CD8-positive, alpha-beta memory T cell (primary cell): ENCODE measurements at regions not wholly inside any gene's neighbourhood (a gene's known extent, or its start where the extent isn't known, plus 50 kb on each side); places are given as distances from the start of the nearest gene placed in this dataset.

Source experiments
- CTCF ChIA-PET: fragments of 350-600 bp; sonication (Branson Sonifier 250); formaldehyde crosslinking; loops from one replicate; lab custom pipeline; 2021; ENCODE audit warnings: antibody characterized with exemption; lab: Charles Lee
- POLR2A ChIA-PET: fragments of 350-600 bp; sonication (Branson Sonifier 250); formaldehyde crosslinking; loops from one replicate; lab custom pipeline; 2021; ENCODE audit warnings: antibody characterized with exemption; lab: Charles Lee
- DNase-seq, 5 donors: peaks; one replicate each; pipeline versions ENCODE4 v3.0.0 to v3.0.0-alpha.2; 2020 to 2022; ENCODE audit warnings: mixed read lengths in 1 of 5
- H3K27ac ChIP-seq: one replicate; pipeline ENCODE4 v1.7.0; 2013; ENCODE audit warnings: low read depth, mild to moderate bottlenecking, low read length, moderate library complexity
- H3K27me3 ChIP-seq: 2 replicates; pipeline ENCODE4 v1.7.0; 2013; ENCODE audit warnings: low read length, mild to moderate bottlenecking; ENCODE audit not compliant: insufficient read depth, poor library complexity, severe bottlenecking
- H3K36me3 ChIP-seq: 2 replicates; pipeline ENCODE4 v1.7.0; 2013; ENCODE audit warnings: mild to moderate bottlenecking, low read length, moderate library complexity; ENCODE audit not compliant: insufficient read depth
- H3K4me1 ChIP-seq: 2 replicates; pipeline ENCODE4 v1.7.0; 2013; ENCODE audit warnings: mild to moderate bottlenecking, low read length, moderate library complexity; ENCODE audit not compliant: insufficient read depth
- H3K4me3 ChIP-seq: 2 replicates; pipeline ENCODE4 v1.7.0; 2013; ENCODE audit warnings: mild to moderate bottlenecking, low read length
- H3K9me3 ChIP-seq: 2 replicates; pipeline ENCODE4 v1.7.0; 2013; ENCODE audit warnings: mild to moderate bottlenecking, low read length
- H3K27ac Mint-ChIP-seq, 8 donors: one replicate each; pipeline ENCODE4 v1.8.0; 2020 to 2021; ENCODE audit warnings: mixed read lengths in 8 of 8, mild to moderate bottlenecking in 6 of 8, inconsistent platforms in 3 of 8, moderate library complexity in 3 of 8
- H3K27me3 Mint-ChIP-seq, 2 donors: one replicate each; pipeline ENCODE4 v1.8.0; 2020 to 2021; ENCODE audit warnings: mixed read lengths in 2 of 2, mild to moderate bottlenecking in 1 of 2, moderate library complexity in 1 of 2
- H3K36me3 Mint-ChIP-seq, 3 donors: one replicate each; pipeline ENCODE4 v1.8.0; 2020 to 2021; ENCODE audit warnings: mixed read lengths in 3 of 3, inconsistent platforms in 1 of 3, mild to moderate bottlenecking in 1 of 3
- H3K4me1 Mint-ChIP-seq, 3 donors: one replicate each; pipeline ENCODE4 v1.8.0; 2020 to 2021; ENCODE audit warnings: mixed read lengths in 3 of 3, inconsistent platforms in 1 of 3, mild to moderate bottlenecking in 1 of 3
- H3K4me3 Mint-ChIP-seq, 7 donors: one replicate each; pipeline ENCODE4 v1.8.0; 2020 to 2021; ENCODE audit warnings: mixed read lengths in 7 of 7, mild to moderate bottlenecking in 6 of 7, moderate library complexity in 4 of 7, inconsistent platforms in 2 of 7
- H3K9me3 Mint-ChIP-seq, 5 donors: one replicate each; pipeline ENCODE4 v1.8.0; 2020 to 2022; ENCODE audit warnings: mixed read lengths in 5 of 5, mild to moderate bottlenecking in 3 of 5, moderate library complexity in 2 of 5, inconsistent platforms in 1 of 5

GRCh38 chr5:52359261-52359660 lies 428.5 kb upstream of the ITGA1 start:
- ChIA-PET POLR2A (no interaction called here), CTCF (no interaction called here)
- Histone ChIP-seq H3K36me3 (no peaks in the 10 kb centered on the region), H3K4me3 (no peak overlapping the region), H3K27me3 (no peaks in the 10 kb centered on the region), H3K27ac (no peak overlapping the region), H3K4me1 (no peaks in the 10 kb centered on the region), H3K9me3 (no peaks in the 10 kb centered on the region)
- H3K4me3 Mint-ChIP-seq, result no peak overlapping the region
- DNase-seq, result no peak
- no peaks in the 10 kb centered on the region for H3K27me3 Mint-ChIP-seq
- no peak overlapping the region for H3K27ac Mint-ChIP-seq
- no peaks in the 10 kb centered on the region for H3K36me3 Mint-ChIP-seq
- H3K9me3 Mint-ChIP-seq, result peaks cover 0 to 6% (median 0%) of the 10 kb centered on the region in 5 donors
- no peaks in the 10 kb centered on the region for H3K4me1 Mint-ChIP-seq

- Mint-ChIP-seq H3K9me3 (peaks cover 0 to 10% (median 0%) of the 10 kb centered on the region in 5 donors), H3K27me3 (no peaks in the 10 kb centered on the region), H3K4me3 (no peak overlapping the region), H3K27ac (no peak overlapping the region), H3K4me1 (no peaks in the 10 kb centered on the region), H3K36me3 (no peaks in the 10 kb centered on the region)
- ChIA-PET CTCF (no interaction called here), POLR2A (no interaction called here)
- Histone ChIP-seq H3K9me3 (no peaks in the 10 kb centered on the region), H3K4me3 (no peak overlapping the region), H3K36me3 (no peaks in the 10 kb centered on the region), H3K27me3 (no peaks in the 10 kb centered on the region), H3K27ac (no peak overlapping the region), H3K4me1 (no peaks in the 10 kb centered on the region)
- DNase-seq, result no peak
These were observed 426.7 kb upstream of the ITGA1 start for GRCh38 chr5:52360985-52361384.

- Histone ChIP-seq H3K27me3 (no peaks in the 10 kb centered on the region), H3K36me3 (no peaks in the 10 kb centered on the region), H3K4me3 (no peak overlapping the region), H3K4me1 (no peaks in the 10 kb centered on the region), H3K27ac (no peak overlapping the region), H3K9me3 (no peaks in the 10 kb centered on the region)
- POLR2A ChIA-PET, result no interaction called here
- H3K27ac Mint-ChIP-seq, result no peak overlapping the region
- DNase-seq, result no peak
- no peaks in the 10 kb centered on the region for H3K4me1 Mint-ChIP-seq
- no peak overlapping the region for H3K4me3 Mint-ChIP-seq
- H3K9me3 Mint-ChIP-seq, result no peaks in the 10 kb centered on the region
- no peaks in the 10 kb centered on the region for H3K27me3 Mint-ChIP-seq
- H3K36me3 Mint-ChIP-seq, result no peaks in the 10 kb centered on the region
- CTCF ChIA-PET, result no interaction called here
These were observed 413.4 kb upstream of the ITGA1 start for GRCh38 chr5:52374286-52374685.

- no peak for DNase-seq
- POLR2A ChIA-PET, result no interaction called here
- no peak overlapping the region for H3K27ac Mint-ChIP-seq
- Histone ChIP-seq H3K9me3 (no peaks in the 10 kb centered on the region), H3K27me3 (no peaks in the 10 kb centered on the region), H3K4me3 (no peak overlapping the region), H3K36me3 (no peaks in the 10 kb centered on the region), H3K27ac (no peak overlapping the region), H3K4me1 (no peaks in the 10 kb centered on the region)
- H3K36me3 Mint-ChIP-seq, result no peaks in the 10 kb centered on the region
- no peaks in the 10 kb centered on the region for H3K27me3 Mint-ChIP-seq
- peaks cover 0 to 3% (median 0%) of the 10 kb centered on the region in 5 donors for H3K9me3 Mint-ChIP-seq
- CTCF ChIA-PET, result no interaction called here
- H3K4me3 Mint-ChIP-seq, result no peak overlapping the region
- no peaks in the 10 kb centered on the region for H3K4me1 Mint-ChIP-seq
These were observed 411.7 kb upstream of the ITGA1 start for GRCh38 chr5:52375969-52376368.

- Histone ChIP-seq H3K36me3 (no peaks in the 10 kb centered on the region), H3K27ac (no peak overlapping the region), H3K27me3 (no peaks in the 10 kb centered on the region), H3K4me3 (no peak overlapping the region), H3K4me1 (no peaks in the 10 kb centered on the region), H3K9me3 (no peaks in the 10 kb centered on the region)
- H3K9me3 Mint-ChIP-seq, result peaks cover 0 to 3% (median 0%) of the 10 kb centered on the region in 5 donors
- ChIA-PET CTCF (no interaction called here), POLR2A (no interaction called here)
- no peak for DNase-seq
- H3K36me3 Mint-ChIP-seq, result no peaks in the 10 kb centered on the region
- H3K4me1 Mint-ChIP-seq, result no peaks in the 10 kb centered on the region
- H3K27me3 Mint-ChIP-seq, result no peaks in the 10 kb centered on the region
- no peak overlapping the region for H3K27ac Mint-ChIP-seq
- H3K4me3 Mint-ChIP-seq, result no peak overlapping the region
These were observed 411.1 kb upstream of the ITGA1 start for GRCh38 chr5:52376592-52376991.

DNA sequence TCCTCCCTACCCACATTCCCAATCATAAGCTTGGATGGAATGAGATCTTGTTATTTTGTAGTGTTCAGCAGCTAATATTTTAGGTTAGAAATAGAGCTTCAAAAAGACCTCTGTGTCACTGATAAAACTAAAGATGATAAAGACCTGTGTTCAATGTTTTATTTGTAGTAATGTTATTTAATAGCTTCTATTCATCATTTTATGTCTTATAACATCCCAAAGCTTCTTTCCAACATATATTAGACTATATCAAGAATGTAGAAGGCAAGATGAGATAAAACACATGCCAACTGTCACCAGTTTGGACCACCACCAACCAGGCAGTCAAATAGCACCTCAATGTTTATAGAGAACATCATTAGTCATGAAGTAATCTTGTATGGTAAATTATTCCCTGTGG lies 409.5 kb upstream of the ITGA1 start:
- no peaks in the 10 kb centered on the region for H3K9me3 ChIP-seq
- H3K27me3 ChIP-seq, result no peaks in the 10 kb centered on the region
- H3K27ac ChIP-seq, result no peak overlapping the region
- no peak for DNase-seq
- Mint-ChIP-seq H3K27me3 (no peaks in the 10 kb centered on the region), H3K4me3 (no peak overlapping the region), H3K36me3 (no peaks in the 10 kb centered on the region), H3K27ac (no peak overlapping the region), H3K4me1 (no peaks in the 10 kb centered on the region), H3K9me3 (peaks cover 0 to 3% (median 0%) of the 10 kb centered on the region in 5 donors)
- no peaks in the 10 kb centered on the region for H3K36me3 ChIP-seq
- no peak overlapping the region for H3K4me3 ChIP-seq
- H3K4me1 ChIP-seq, result no peaks in the 10 kb centered on the region
- CTCF ChIA-PET, result interaction anchor here (1.3 kb wide), 2 partner anchors 12 kb away, joined by 4 read pairs; no protein-coding TSS in a partner anchor
- POLR2A ChIA-PET, result no interaction called here

DNA sequence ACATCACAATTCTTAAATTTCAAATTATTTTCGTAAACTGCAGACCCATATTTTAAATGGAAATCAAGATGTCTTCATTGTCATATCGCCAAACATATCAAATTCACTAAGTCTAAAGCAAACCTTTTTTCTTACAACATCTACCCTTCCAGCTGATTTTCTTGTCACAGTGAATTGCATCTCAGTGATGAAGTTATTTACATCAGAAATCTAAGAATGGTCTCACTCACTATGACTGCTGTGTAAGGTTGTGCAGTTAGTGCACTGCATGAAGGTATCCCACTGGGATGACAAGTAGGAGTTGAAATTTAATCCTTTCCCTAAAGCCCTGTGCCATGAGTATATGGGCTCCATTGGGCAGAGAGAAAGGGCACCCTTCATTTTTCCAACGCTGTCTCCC lies 399.4 kb upstream of the ITGA1 start:
- Mint-ChIP-seq H3K4me1 (no peaks in the 10 kb centered on the region), H3K36me3 (no peaks in the 10 kb centered on the region), H3K4me3 (no peak overlapping the region), H3K27me3 (peaks cover 0 to 4% of the 10 kb centered on the region in 2 donors), H3K9me3 (peaks cover 0 to 2% (median 0%) of the 10 kb centered on the region in 5 donors), H3K27ac (no peak overlapping the region)
- ChIA-PET CTCF (no interaction called here), POLR2A (no interaction called here)
- Histone ChIP-seq H3K4me1 (no peaks in the 10 kb centered on the region), H3K4me3 (no peak overlapping the region), H3K27ac (no peak overlapping the region), H3K9me3 (no peaks in the 10 kb centered on the region), H3K27me3 (no peaks in the 10 kb centered on the region), H3K36me3 (no peaks in the 10 kb centered on the region)
- no peak for DNase-seq

- H3K36me3 ChIP-seq, result no peaks in the 10 kb centered on the region
- Mint-ChIP-seq H3K4me1 (no peaks in the 10 kb centered on the region), H3K27ac (no peak overlapping the region), H3K36me3 (no peaks in the 10 kb centered on the region), H3K27me3 (peaks cover 0 to 4% of the 10 kb centered on the region in 2 donors), H3K9me3 (peaks cover 0 to 4% (median 0%) of the 10 kb centered on the region in 5 donors), H3K4me3 (no peak overlapping the region)
- ChIA-PET CTCF (no interaction called here), POLR2A (no interaction called here)
- no peaks in the 10 kb centered on the region for H3K4me1 ChIP-seq
- H3K9me3 ChIP-seq, result no peaks in the 10 kb centered on the region
- H3K27me3 ChIP-seq, result no peaks in the 10 kb centered on the region
- no peak for DNase-seq
- no peak overlapping the region for H3K4me3 ChIP-seq
- no peak overlapping the region for H3K27ac ChIP-seq
These were observed 395.4 kb upstream of the ITGA1 start for GRCh38 chr5:52392321-52392720.

DNA sequence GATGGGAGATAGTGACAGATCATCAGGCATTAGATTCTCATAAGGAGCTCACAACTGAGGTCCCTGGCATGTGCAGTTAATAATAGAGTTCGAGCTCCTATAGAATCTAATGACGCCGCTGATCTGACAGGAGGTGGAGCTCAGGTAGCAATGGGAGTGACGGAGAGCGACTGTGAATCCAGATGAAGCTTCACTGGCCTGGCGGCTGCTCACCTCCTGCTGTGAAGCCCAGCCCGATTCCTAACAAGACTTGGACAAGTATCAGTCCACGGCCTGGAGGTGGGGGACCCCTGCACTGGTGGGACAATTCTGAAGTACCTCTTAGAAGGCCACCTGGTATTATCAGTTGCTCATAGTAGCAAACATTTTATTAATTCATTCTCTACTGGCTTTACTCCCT lies 377.9 kb upstream of the ITGA1 start:
- Histone ChIP-seq H3K36me3 (no peaks in the 10 kb centered on the region), H3K4me3 (no peak overlapping the region), H3K4me1 (no peaks in the 10 kb centered on the region), H3K9me3 (no peaks in the 10 kb centered on the region), H3K27ac (no peak overlapping the region), H3K27me3 (no peaks in the 10 kb centered on the region)
- peaks cover 0 to 1% of the 10 kb centered on the region in 2 donors for H3K27me3 Mint-ChIP-seq
- no peak for DNase-seq
- H3K27ac Mint-ChIP-seq, result no peak overlapping the region
- ChIA-PET POLR2A (no interaction called here), CTCF (no interaction called here)
- H3K36me3 Mint-ChIP-seq, result no peaks in the 10 kb centered on the region
- H3K9me3 Mint-ChIP-seq, result peaks cover 0 to 3% (median 0%) of the 10 kb centered on the region in 5 donors
- H3K4me1 Mint-ChIP-seq, result no peaks in the 10 kb centered on the region
- no peak overlapping the region for H3K4me3 Mint-ChIP-seq
